RPMI8226 (cell line): ENCODE measurements at regions not wholly inside any gene's neighbourhood (a gene's known extent, or its start where the extent isn't known, plus 50 kb on each side); places are given as distances from the start of the nearest gene placed in this dataset.
A peak's percentile ranks its signal among the peaks of the same experiment; 100 is the strongest.
"Not testable (repeated sequence)": the region's sequence is repeated elsewhere in the genome, so short reads cannot be mapped to it uniquely, and the experiment has no call there.

ENCODE experiments used
- DNase-seq: peaks from one replicate; pipeline ENCODE4 v3.0.0-alpha.2; 2015

DNA sequence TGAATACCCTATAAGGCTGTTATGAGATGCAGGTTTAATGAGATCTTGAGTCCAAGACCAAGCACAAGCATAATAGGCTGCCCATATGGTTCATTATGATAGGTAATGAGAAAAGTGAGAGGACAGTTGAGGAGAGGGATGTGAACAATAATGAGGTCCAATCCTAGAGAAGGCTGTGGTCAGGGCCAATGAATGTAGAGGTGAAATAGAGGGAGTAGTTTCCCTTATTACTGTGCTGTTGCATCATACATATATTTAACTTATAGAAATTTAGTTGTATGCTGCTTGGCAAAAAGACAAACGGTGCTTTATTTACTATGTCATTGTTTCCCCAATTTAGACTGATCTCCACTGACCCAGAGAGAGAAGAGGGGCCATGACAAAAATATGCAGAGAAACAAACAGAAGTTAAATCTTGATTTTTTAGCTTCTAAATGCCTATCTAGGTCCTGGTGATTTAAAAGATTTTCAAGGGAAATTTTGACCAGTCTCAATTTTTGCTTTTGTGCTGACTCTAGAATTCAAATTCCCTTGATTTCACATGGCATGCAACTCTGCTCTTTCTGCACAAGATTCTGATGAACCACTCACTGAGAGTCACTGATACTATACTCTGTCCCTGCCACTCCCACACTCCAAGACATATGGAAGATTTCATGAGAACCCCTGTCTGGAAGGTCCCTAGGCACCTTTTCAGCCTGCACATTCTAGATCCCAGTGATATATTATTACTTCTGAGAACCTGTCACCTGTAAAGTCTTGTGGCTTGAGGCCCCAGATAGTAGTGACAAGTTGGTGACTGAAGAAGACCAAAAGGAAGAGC is 159.7 kb downstream of the VSIG4 start:
- DNase-seq = no peak

DNA sequence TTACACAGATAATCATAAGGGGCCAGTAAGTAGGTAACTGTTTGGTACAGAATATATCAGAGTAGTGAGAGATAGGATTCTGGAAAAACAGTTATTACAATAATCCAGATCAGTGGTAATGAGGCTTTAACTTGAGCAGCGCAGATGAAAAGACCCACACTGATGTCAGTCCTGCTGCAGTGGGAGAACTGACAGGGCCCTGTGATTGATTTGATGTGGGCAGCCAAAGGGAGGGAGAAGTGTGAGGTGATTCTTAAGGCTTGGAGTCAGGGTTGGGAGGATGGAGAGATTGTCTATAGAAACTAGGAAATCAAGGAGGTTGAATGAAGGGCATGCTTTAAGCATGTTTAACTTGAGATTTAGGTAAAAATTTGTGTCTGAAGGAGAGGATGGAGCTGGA is 161.4 kb downstream of the VSIG4 start:
- no peak for DNase-seq

- no peak for DNase-seq
Measured at GRCh38 chrX:65877953-65878352, 161.9 kb downstream of the VSIG4 start.

GRCh38 chrX:65875614-65876013 is 164.3 kb downstream of the VSIG4 start:
- not testable (repeated sequence) for DNase-seq

DNA sequence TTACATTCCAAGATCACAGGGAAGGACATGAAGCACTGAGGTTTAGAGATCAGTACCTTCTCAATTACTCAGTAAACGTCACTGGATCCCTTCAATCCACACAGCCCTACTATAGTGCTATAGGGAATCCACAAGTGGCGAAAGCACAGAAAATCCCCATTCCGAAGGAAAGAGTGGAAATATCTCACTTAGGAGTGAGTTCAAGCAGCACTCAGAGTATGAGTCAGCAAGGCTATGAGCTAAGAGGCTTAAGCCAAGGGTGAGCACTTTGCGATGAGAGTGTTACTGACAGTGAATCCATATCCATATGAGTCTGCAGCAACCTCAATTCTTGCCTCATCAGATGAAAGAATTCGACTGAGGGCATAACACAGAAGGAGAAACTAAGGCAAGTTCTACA is 165.1 kb downstream of the VSIG4 start:
- no peak for DNase-seq

DNA sequence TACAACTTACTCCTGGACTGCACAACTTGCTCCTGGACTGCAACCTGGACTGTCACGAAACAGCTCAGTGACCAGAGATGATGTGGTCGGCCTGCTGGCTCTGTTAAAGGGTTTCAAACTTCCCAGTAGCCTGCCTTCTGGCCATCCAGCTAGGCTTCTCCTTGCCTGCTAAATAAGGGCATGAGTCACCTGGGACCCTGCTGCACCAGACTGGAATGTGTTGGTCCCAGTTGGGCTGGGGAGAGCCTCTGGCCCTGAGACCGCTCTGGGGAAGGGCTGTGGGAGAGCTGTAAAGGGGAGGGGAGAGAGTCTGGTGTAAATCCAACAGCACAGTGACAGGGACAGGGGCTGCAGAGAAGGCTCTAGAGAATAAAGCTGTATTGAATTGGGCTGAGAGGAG is 165.8 kb downstream of the VSIG4 start:
- no peak for DNase-seq

DNA sequence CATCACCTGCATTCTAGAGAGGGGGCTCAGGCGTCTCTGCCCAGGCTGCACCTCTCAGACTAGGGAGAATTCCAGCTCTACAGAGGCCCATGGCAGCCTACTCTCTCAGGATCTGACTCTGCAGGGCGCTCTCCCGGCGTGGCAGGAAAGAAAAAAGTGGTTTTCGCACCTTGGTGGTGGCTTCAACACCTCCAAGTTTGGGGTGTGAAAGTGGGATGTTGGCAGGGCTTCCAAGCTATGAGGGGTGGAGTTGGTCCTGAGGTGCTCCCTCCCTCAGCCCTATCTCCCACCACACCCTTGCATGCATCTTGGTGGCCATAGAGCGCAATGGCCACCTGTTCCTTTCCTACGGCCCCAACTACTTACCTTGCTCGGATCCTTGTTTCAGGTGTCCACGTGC is 166.5 kb downstream of the VSIG4 start:
- no peak for DNase-seq

DNA sequence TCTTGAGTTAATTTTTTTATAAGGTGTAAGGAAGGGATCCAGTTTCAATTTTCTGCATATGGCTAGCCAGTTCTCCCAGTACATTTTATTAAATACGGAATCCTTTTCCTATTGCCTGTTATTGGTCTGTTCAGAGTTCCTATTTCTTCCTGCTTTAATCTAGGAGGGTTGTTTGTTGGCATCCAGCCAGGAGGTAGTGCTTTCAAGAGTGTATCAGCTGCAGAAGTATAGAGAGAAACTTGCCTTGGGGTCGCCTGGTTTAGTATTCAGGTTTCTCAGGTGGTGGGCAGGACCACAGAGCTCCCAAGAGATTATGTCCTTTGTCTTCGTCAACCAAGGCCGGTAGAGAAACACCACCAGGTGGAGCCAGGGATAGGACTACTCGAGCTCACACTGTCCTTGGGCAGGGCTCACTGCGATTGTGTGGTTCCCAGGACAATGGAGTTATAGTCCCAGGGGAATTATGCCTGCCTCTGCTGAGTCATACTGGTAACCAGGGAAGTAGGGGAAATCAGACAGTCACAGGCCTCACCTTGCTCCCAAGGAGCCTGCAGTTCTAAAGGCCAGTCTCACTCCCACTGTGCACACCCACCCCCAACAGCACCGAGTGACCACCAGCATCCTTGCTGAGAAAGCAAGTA is 168.1 kb downstream of the VSIG4 start:
- no peak for DNase-seq

DNA sequence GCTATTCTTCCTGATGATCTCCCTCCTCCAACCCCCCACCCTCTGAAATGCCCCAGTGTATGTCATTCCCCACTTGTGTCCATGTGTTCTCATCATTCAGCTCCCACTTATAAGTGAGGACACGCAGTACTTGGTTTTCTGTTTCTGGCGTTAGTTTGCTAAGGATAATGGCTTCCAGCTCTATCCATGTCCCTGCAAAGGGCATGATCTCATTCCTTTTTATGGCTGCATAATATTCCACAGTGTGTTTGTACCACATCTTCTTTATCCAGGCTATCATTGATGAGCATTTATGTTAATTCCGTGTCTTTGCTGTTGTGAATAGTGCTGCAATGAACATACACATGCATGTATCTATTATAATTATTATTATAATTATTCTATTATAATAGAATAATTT is 169.3 kb downstream of the VSIG4 start:
- DNase-seq = not testable (repeated sequence)

GRCh38 chrX:65866773-65867172 is 173.1 kb downstream of the VSIG4 start:
- DNase-seq = no peak

DNA sequence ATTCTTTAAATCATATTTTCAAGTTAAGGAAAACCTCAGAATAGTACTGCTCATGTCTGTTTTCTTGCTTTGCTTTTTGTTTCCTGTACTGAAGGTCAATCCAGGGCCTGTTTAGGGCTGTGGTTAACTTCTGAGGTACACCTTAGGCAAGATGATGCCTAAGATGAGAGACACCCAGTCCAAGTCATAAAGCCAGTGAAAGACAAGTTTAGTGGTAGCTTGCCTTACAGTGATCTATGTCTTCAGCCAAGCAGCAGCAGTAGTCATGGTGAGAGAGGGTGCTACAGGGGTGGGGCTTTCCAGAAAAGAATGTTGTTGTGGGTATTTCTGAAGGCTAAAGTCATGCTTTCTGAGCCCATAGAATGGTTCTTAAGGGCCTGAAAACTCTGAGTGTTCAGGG is 173.7 kb downstream of the VSIG4 start:
- no peak for DNase-seq

DNA sequence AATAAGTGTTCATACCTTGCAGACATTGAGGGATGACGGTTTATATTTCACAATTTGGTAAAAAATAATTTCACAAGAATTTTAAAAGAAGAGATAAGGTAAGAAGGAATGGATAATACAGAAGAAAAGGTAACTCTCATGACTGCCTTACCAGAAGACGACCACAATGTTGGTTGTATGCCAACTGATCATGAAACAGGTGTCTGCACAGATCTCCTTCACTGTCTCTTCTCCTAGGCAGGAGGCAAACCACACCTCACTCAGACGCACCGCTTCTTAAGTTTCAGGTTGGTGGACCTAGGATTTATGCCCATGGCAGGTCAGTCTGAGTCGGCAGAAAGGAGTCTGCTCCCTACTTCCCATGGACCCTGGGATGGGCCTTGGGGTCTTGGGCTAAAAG is 177.2 kb downstream of the VSIG4 start:
- peak; percentile 5 for DNase-seq

GRCh38 chrX:65859299-65859698 is 180.6 kb downstream of the VSIG4 start:
- no peak for DNase-seq

GRCh38 chrX:65854437-65854836 is 185.4 kb downstream of the VSIG4 start:
- not testable (repeated sequence) for DNase-seq

DNA sequence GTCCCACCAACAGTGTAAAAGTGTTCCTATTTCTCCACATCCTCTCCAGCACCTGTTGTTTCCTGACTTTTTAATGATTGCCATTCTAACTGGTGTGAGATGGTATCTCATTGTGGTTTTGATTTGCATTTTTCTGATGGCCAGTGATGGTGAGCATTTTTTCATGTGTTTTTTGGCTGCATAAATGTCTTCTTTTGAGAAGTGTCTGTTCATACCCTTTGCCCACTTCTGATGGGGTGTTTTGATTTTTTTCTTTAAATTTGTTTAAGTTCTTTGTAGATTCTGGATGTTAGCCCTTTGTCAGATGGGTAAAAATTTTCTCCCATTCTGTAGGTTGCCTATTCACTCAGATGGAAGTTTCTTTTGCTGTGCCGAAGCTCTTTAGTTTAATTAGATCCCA is 183.9 kb downstream of the MSN start:
- not testable (repeated sequence) for DNase-seq

- DNase-seq = not testable (repeated sequence)
Measured at GRCh38 chrX:65850821-65851220, 183.4 kb downstream of the MSN start.

DNA sequence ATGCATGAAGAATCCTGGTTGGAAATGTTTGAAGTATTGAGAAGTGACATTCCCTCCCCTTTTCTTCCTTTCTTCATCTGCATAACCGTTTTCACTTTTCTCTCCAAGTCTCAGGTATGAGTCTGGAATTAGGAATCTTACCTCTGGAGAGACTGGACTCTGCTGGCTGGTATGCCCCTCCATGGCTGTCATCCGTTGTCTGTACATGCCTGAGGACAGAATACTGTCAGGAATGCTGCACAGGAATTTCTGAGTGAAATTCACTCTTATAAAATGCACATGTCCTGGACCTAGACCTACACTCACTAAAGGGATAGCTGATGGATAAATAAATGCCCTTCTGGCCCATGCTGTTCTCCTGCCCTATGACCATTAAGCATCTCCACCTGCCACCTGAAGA is 179.5 kb downstream of the MSN start:
- no peak for DNase-seq

DNA sequence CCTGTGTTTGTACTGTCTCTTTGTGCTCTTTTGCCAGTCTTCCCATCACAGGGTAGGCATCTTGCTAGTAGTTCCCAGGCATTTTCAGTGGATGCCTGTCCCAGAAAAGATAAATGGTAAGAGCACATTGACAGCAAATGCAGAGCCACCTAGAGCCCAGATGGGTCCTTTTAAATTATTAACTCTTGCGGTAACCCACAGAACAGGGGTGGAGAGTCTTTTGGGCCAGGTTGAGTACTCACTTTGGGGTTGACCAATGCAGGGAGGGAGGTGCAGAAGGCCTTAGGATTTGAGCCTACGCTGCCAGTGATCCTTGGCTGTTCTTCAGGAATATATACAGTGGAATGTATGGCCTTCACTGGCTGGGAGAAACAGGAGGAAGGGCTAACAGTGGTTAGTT is 173.8 kb downstream of the MSN start:
- DNase-seq = no peak

- DNase-seq = no peak
Measured at GRCh38 chrX:65838674-65839073, 171.2 kb downstream of the MSN start.

DNA sequence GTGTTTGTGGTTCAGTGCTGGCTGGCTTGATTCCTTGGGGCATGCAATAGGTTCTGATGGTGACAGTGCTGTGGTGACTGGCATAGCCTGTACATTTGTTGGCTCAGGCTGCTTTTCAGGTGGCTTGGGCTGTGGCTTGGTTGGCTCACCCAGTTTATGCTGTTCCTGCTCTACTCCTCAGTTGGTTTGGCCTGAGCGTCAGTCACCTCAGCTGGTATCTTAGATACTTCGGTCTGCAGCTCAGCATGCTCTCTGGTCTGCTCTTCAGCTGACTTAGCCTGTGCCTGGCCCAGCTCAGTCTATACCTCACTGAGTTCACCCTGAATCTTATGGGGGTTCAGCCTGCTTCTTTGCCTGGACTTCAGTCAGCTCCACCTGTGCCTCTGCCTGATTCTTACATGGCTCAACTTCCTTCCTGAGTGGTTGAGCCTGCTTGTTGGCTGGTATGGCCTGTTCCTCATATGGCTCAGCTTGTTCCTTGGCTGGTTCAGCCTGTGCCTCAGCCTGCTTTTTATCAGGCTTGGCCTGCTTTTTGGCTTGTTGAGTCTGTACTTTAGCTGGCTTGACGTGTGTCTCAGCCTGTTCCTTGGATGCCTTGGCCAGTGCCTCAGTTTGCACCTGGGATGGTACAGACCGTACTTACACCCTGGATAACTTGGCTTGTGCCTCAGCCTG is 170.6 kb downstream of the MSN start:
- no peak for DNase-seq

DNA sequence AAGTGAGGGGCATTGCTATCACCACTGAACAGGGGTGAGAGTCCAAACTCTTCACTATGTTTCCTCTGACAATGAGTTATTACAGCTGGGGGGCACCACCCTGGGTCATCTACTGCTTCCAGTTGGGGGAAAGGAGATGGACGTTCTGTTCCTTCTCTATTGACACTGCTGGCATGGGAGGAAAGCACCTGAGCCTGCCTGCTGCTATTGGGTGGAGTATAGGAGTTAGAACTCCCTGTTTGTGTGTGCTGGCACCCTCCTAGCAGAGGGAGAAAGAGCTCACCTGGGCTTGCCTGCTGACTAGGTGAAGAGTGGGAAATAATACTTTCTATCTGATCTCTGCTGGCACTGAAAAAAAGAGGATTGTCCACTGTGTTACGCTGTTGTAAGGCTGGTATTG is 163.8 kb downstream of the MSN start:
- no peak for DNase-seq

- DNase-seq = no peak
Measured at GRCh38 chrX:65828599-65828998, 161.1 kb downstream of the MSN start.

DNA sequence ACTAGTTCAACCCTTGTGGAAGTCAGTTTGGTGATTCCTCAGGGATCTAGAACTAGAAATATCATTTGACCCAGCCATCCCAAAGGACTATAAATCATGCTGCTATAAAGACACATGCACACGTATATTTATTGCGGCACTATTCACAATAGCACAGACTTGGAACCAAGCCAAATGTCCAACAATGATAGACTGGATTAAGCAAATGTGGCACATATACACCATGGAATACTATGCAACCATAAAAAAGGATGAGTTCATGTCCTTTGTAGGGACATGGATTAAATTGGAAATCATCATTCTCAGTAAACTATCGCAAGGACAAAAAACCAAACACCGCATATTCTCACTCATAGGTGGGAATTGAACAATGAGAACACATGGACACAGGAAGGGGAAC is 157.8 kb downstream of the MSN start:
- not testable (repeated sequence) for DNase-seq
